Stimulated activated CD8-positive, alpha-beta memory T cell treated with anti-CD3 and anti-CD28 coated beads, Interleukin-7, amount 100 ng/mL, for 4 hours (primary cell): ENCODE measurements at regions not wholly inside any gene's neighbourhood (a gene's known extent, or its start where the extent isn't known, plus 50 kb on each side); places are given as distances from the start of the nearest gene placed in this dataset.

ENCODE experiments used
- DNase-seq, 2 donors: peaks; one replicate each; pipeline ENCODE4 v3.0.0-alpha.2; 2020; ENCODE audit warnings: low read depth in 2 of 2

DNA sequence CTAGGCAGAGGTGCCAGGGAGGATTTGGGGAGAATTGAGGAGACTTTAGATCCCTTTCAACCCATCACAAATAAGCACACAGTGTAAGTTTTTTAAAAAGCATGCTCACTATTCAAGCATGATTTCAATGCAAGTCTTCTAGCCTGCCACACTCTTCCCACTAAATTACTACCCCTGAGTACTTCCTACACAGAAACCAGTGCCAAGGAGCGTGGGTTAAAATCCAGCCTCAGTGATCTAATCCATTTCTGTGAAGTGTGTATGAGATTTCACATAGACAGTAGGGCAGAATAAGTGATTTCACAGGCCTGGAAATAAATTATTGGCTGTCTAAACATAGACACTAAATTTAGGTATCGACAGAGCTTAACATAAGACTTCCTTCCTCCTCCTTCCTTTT lies 142.9 kb upstream of the ATP1B1 start:
- DNase-seq: no peak

DNA sequence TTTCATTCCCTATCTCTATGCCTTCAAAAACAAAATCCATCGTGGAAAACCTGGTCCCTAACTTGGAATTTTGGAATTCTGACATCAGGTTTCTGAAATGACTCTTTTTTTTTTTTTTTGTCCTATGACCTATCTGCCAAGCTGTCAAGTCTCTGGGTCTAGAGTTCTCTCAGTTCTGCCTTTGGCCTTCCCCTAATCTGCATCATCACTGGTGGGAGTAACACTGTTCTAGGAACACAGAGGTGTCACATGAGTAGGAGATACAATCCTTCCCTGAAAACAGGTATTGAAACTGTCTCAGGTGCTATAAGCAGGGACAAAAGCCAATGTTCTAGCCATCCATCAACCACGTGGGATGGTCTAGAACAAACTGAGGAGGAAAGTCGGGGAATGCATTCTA lies 142.0 kb upstream of the ATP1B1 start:
- no peak for DNase-seq

DNA sequence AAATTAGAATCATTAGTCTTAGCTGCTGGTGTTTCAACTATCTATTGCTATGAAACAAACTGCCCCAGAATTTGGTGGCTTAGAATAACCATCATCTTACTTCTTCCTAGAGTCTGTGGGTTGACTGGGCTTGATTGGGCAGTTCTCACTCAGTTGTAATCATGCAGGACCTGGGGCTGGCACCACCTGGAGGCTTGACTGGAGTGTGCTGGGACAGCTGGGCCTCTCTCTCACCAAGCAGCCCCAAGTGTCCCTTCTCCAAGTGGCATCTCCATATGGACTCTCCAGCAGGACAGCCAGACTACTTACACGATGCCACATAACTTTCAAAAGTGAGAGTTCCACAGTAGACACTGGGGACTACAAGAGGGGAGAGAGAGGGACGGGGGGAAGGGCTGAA lies 140.3 kb upstream of the ATP1B1 start:
- no peak for DNase-seq

DNA sequence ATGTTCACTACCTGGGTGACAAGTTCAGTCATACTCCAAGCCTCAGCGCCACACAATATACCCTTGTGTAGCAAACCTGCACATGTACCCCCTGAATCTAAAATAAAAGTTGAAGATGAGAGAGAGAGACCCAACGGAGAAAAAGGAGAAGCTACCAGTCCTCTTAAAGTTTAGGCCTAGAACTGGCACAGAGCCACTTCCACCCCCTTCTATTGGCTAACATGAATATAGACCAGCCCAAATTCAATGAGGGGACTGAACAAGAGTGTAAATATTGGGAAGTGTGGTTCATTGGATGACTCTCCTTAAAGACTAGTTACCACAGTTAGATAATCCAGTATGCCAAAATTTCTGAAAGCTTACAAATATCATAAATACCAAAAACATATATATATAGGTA lies 139.9 kb upstream of the ATP1B1 start:
- no peak for DNase-seq

DNA sequence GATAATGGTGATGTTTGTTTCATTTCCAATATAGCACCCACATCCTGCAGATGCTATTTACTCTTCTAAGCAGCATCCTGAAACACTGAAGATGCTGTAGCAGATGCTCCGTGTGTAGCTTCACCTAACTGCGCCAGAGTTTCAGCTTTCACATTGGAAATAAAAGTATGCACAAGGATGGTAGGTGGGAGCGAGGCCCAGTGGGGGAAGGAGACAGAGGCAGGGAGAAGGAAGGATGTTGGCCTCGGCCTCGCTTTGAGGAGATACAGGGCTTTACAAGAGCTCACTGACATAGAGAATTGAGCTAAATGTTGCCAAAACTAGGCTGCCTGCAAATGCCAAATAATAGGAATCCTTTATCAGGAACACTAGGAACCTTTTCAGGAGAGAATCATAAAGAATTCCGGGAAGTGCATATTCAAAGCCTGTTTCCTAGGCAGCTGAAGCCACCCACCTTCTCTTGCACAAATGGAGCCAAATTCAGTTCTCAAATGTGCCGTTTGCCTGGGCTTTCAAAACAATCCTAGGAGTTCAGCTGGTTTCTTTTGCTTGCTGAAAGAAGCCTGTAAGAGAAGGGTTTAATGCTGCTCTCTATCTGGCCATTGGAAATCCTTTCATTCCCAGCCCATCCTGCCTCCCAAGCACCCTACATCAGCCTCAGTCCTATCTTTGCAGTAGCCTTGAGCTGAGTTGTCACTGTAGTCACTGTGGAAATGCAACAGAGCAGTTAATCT lies 135.4 kb upstream of the ATP1B1 start:
- no peak for DNase-seq

DNA sequence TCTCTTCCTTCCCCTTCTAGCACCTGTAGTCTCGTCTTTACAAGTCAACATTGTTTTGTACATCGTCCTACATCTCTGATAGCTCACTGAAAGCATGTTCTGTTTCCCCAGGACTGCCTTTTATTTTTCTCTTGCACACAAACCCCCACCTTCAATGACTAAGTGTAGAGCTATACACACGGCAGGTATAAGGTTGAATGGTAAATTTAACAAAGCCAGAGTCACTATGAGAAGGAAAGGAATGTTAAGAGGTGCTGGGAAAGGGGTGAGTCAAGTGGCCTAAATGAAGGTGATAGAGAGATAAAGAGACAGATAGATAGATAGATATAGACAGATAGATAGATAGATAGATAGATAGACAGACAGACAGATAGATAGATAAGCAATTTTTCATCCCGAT lies 134.3 kb upstream of the ATP1B1 start:
- no peak for DNase-seq

DNA sequence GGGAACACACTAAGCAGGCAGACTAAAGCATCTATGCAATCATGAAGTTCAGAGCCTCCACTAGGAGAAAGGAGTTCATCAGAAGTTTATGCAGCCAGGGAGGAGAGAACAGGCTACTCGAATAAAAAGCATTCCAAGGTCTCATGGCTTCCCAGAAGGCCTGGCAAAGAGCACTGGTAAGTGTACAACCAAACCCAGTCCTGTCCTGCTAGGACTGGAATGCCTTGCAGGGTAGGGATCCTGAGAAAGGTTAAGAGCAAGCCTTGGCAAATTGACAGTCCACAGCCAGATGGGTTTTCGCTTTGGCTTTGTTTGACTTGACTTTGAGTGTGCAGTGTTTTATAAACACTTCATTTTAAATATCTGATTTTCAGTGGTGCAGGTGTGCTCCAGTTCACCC lies 133.6 kb upstream of the ATP1B1 start:
- no peak for DNase-seq

DNA sequence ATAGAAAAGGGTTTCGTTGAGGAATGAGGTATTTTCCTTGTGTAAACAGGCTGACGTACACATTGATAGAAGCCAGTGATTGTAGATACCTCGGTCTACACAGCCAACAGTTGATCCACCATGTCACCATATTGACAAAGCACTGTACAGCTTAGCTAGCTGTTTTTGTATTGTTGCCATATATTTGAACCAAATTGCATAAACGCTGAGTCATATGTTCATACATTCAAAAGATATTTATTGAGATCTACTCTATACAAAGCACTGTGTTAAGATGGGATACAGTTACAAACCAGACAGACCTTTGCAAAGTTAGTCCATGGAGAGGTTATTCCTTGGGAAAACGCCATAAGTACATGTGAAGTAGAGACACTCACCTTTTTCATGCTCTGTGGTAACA lies 132.4 kb upstream of the ATP1B1 start:
- no peak for DNase-seq

DNA sequence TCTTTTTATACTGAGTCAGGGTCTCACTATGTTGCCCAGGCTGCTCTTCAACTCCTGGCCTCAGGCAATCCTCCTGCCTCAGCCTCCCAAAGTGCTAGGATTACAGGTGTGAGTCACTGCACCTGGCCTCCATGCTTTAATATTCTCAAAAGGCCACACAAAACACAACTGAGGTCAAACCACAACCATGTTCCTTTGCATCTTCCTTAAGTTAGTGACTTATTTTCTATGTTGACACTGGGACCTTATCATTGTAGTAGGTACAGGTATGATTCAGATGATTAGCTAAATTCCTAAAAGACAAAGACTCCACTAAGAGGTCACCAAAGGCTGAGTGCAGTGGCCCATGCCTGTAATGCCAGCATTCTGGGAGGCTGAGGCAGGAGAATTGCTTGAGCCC lies 131.9 kb upstream of the ATP1B1 start:
- no peak for DNase-seq

DNA sequence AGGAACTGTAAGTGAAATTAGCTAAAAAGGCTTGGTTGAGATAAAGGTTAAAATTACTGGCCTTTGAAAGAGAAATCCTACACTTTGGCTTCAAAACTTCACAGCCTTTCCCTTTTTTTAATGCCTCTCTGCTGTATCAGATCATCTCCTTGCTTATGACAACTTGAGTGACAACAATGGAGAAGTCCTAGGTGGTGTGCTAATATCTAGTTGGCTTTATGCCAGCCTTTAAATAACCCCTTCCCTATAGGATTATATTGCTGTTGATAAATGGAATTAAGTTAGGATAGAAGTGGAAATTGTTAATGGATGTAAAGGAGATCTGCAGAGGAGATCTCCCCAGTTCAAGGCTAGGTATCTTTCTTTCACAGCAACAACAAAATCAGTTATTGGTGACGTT lies 130.2 kb upstream of the ATP1B1 start:
- no peak for DNase-seq

DNA sequence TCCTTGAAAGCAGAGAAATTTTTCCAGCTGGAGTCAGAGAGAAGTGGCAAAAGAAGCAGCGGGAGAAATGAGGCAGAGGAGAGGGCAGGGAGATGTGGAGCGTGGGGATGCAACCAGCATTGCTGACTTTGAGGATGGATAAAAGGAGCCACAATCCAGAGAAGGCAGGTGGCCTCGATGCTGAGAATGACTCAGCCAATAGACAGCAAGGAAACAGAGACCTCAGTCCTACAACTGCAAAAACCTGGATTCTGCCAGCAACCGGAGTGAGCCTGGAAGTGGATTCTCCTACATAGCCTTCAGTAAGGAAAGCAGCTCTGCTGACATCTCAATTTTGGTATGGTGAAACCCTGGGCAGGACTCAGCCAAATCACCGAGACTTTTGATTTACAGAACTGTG lies 128.9 kb upstream of the ATP1B1 start:
- no peak for DNase-seq

DNA sequence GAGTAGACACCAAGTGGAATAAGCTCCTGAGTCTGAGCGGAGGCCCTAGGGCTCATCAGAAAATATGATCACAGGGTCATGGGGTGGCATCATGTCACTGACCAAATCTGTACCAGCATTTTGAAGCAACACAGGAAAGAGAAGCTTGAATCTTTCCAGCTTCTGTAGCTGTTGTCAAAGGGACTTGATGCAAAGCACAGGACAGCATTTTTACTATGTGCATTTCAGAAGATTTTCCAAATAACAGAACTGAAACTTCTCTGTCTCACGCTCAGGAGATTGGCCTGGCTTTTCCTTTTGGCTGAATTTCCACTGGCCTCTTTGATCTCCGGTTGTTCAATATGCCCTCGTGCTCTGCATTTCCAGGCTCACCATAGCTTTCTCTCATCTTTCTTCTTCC lies 127.2 kb upstream of the ATP1B1 start:
- DNase-seq: no peak

DNA sequence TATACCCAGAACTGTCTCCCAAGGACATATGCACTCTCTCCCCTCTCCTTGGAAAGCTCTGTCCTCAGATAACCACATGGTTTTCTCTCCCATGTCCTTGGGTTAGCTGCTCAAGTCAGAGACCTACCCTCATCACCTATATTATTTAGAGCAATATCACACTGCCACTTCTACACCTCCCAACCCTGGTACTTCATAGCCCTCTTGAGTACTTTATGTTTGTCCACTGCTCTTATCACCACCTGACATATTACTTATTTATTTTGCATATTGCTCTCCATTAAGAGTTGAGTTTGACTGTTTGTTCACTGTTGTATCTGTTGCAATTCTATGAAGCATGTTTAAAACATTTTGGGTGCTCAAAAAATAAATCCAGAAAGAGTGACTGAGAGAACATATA lies 126.3 kb upstream of the ATP1B1 start:
- DNase-seq: no peak

DNA sequence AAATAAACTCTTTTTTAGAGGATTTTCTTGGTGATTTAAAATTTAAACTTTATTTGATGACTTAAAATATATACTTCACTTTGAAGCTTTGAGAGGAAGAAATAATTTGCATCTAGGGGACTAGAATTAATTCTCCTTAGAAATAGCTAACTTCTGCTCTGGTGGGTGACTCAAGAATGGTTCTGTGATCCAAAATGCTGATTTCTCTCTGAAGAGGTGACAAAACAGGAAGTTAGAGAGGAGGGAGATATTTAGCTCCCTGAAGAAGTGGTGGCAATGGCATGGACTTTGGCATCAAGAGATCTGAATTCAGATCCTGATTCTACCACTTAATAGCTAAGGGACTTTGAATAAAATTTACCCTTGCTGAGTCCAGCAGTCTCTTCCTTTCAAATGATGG lies 125.8 kb upstream of the ATP1B1 start:
- no peak for DNase-seq

DNA sequence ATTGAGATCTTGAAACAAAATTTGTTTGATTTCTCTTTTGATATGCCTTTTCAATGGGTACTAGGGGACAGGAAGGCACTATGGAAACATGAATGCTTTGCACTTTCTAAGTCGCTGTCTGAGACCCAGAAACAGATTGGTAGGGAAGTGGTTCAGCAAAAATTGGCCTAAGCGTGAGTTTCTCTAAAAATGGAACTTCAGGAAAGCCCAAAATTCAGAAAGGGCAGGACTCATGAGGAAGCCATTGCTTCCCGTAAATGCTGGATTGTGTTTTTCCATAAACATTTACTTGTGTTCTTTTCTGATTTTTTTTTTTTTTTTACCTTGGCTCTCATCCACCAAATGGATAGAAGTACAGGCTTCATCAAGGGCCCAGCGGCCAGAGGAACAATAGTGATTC lies 123.7 kb upstream of the ATP1B1 start:
- DNase-seq: no peak

DNA sequence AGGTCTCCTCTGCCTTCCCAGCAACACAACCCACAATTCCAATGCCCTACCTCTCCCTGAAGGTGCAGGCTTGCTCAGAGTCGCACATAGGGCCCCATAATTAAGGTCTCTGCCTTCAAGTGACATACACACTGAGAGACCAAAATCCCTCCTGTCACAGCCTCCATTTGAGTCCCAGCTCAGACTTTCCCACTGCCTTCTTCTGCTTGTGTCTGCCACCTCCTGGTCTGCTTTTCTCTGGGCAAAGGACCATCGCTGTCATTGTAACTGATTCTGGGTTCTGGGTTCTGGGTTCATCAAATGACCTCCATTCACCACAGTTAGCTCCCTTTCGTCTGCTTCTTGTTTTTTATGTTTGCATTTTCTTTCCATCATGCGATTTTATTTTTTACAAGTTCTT lies 119.2 kb upstream of the ATP1B1 start:
- DNase-seq: no peak

DNA sequence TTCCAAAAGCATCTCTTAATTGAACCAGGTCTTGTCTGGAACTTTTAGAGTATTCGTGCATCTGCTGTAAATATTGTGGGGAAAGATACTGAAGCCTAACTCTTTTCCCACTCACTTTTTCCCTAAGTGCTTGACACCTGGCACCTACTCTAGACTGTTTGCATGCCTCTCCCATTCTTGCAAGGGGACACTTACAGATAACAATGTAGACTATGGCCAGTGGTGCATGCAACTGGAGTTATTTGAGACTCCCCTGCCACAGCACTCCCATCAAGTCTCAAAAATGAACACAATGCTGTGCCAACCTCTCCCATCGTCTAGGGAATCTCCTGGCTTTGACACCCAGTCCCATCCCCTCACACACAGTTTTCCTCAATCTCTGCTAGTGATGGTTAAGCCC lies 118.6 kb upstream of the ATP1B1 start:
- no peak for DNase-seq

DNA sequence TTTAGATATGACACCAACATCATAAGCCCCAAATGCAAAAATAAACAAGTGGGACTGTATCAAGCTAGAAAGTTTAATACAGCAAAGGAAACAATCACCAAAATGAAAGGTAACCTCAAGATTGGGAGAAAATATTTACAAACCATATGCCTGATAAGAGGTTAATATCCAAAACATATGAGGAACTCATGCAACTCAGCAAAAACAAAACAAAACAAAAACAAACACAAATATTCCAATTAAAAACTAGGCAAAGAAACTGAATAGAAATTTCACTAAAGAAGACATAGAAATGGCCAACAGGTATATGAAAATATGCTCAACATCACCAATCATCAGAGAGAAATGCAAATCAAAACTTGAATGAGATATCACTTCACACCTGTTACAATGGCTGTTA lies 116.5 kb upstream of the ATP1B1 start:
- no peak for DNase-seq

DNA sequence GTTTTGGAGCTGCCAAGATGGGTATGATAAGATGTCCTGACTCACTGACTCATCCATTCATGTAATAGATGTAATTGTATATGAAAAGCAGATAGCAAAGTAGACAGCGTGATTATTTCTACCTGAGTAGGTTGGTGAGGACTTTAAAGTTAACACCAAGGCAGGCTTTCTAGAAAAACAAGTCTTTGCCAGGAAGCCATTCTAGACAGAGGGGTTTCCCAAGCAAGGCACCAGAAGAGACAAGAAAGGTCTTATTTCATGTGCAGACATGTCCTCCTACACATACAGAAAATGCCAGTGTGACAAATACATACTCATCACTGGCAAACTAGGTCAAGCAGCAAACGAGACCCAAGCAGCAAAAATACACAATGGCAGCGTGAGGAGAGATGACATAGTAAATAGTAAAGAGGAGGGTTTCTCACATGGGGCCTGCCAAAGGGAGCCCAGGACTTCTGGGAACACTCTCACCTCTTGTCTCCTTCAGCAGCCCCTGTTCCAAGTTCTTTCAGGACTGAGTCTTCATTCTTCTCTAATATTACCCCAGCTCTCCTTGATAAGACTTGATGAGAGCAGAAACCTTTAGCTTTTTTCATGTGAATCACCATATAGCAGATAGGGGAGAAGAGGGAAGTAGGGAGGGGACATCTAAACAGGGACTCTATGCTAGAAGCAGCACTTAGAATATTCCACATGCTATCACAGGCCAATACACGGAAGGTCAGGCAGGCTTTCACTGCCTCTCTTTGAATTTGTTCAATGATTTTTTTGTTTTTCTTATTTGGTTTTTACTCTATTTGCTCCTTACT lies 114.6 kb upstream of the ATP1B1 start:
- DNase-seq: no peak

DNA sequence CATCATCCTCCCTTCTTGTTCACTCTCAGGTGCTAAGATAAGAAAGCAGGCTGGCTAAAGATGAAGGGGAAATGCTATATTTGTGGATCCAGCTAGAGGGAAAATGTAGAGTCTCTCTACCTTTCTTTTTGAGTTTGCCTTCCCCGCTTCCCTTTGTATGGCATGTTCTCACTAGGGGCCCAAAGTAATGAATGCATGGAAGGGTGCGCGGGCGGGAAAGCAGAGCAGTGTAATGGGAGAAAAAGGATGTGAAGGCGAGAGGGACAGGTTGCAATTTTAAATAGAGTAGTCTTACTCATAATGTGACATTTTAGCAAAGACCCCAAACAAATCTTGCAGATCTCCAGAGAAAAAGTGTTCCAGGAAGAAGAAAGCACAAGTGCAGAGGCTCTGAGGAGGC lies 105.1 kb upstream of the ATP1B1 start:
- DNase-seq: no peak

DNA sequence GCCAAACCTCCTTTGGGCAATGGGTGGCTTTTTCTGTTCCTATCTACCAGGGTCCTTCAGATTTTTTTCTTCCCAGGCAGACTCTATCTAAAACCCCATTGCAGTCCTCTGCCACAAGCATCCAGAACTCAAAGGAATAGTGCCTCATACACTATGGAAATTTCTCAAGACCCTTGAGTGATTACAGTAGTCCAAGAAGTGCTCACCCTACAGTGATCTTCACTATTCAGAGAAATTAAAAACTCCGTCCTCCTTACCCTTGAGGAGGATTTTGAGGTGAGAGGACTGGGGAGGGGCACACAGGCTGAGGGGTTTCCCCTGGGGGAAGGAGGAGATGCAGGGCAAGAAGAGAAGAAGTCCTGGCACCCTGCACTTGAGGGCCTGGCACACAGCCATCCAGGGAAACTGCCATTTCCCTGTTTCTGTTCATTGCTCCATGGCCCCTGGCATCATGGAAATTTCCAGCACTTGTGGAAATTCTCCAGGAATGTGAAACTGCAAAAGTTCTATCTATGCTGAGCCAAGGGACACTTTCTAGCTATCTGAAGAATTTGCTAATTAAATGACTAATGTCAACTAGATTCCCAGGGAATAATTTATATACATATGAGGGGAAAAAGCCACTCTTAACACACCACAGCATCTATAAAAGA lies 102.5 kb upstream of the ATP1B1 start:
- DNase-seq: no peak

DNA sequence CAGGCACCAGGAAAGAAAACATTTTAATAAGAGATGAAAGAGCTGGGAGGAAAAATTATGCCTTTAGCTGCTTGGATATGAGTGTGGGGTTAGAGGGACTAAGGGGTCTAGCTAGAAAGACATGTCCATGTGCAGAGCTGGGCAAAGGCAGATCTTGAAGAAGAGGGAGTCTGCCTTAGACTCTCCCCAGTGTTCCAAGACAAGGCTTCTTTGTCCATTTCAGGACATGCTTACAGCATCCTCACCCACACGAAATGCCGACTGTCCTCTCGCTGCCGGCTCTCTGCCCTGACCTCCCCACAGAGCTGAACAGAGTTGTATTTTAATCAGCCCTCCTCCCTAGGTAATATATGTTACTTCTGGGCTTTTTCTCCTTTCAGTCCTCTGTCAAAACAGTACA lies 100.7 kb upstream of the ATP1B1 start:
- no peak for DNase-seq

DNA sequence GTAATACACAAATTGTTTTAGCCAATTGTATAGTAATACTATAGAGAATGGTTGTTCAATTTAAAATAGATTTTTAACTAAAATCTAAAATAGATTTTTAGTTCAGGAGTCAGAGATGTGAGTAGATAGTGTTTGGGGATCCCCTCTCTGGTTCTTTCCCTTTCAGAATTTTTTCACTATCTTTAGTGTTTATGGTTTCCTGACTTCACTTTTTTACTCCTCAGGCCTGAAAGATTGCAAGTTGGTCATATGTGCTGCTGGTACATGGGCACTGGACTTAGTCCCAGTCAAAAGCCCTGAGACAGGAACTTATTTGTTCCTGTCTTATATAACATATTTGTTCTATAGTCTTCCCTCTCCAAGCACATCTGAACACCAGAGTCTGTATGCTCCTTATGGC lies 96.8 kb upstream of the ATP1B1 start:
- no peak for DNase-seq
